HG02943 (cell line): ENCODE measurements at regions not wholly inside any gene's neighbourhood (a gene's known extent, or its start where the extent isn't known, plus 50 kb on each side); places are given as distances from the start of the nearest gene placed in this dataset.
A peak's percentile ranks its signal among the peaks of the same experiment; 100 is the strongest.
"Not testable (repeated sequence)": the region's sequence is repeated elsewhere in the genome, so short reads cannot be mapped to it uniquely, and the experiment has no call there.

Source experiments
- ATAC-seq: cut with Tn5 transposase; IDR thresholded peaks from one replicate; pipeline ENCODE4 v1.9.1; 2021; ENCODE audit warnings: mild to moderate bottlenecking, low read depth, moderate library complexity; ENCODE audit not compliant: unreplicated experiment

DNA sequence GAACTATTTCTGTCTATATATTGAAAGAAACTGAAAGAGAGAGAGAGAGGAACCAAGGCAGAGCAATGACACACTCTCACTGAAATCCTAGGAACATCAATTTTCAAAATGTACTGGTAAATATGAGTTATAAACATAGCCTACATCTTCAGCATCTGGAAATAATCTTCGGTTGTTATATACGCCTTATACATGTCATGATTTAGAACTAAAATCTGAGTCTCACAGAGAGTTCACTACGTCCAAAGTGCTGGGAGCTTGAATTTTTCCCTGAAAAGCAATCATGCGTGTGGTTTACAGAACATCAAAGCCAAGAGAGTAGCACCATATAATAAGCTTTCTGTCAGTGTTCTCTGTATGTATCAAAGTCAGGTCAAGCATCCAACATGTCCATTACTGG lies 420.0 kb upstream of the CBLB start:
- ATAC-seq: no peak

- ATAC-seq: no peak
These were observed 421.6 kb upstream of the CBLB start for GRCh38 chr3:106290304-106290997.

DNA sequence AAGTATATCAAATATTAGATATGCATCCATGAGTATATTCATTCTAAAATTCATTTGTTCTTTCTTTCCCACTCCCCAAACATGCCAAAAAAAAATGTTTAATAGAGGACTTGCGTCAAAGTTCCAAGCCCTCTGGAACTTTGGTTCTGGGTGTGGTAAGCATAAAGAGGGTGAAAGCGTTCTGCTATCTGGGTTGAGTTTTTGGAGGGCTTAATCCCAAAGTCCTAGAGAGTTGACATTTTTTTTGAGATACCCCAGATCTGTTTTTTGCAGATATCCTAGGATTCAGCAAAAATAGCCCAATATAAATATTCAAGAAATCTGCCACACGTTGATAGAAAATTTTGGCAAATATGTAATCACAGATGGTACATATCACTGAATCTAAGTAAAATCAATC lies 424.3 kb upstream of the CBLB start:
- ATAC-seq: no peak

DNA sequence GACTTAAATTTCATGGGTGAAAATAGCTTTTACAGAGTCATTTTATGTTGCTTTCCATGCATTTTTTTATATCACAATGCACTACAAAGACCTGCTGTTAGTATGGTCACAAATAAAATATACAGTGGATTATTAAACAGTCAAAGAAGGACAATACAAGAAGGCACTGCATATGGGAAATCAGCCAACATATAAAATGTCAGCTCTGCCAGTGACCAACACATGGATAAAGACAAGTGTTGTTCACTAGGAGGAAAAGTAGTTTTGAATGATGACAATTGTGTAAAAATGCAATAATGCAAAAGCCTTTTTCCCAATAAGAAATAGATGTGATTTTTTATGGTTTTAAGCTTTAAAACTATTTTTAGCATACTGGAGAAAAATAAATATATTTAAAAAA lies 425.3 kb upstream of the CBLB start:
- no peak for ATAC-seq

GRCh38 chr3:106296062-106296461 lies 427.2 kb upstream of the CBLB start:
- ATAC-seq: no peak

GRCh38 chr3:106299300-106300098 lies 430.7 kb upstream of the CBLB start:
- ATAC-seq: peak; percentile 49

GRCh38 chr3:106302451-106303221 lies 433.8 kb upstream of the CBLB start:
- peak; percentile 90 for ATAC-seq

GRCh38 chr3:106303766-106304165 lies 435.0 kb upstream of the CBLB start:
- no peak for ATAC-seq

DNA sequence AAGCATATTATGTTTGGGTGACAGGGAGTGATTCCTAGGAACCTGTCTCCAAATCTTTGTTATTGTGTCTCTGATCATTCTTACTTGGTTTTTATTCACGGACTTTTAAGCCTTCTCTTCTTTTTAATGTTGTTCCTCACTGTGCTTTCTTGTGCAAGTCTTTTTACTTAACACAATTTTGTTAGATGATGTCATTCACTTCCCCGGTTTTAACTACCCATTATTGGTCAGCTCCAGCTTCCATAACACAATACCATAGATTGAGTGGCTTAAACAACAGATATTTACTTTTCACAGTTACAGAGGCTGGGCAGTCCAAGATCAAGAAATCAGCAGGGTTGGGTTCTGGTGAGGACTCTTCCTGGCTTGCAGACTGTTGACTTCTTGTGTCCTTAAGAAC lies 436.3 kb upstream of the CBLB start:
- ATAC-seq: no peak

DNA sequence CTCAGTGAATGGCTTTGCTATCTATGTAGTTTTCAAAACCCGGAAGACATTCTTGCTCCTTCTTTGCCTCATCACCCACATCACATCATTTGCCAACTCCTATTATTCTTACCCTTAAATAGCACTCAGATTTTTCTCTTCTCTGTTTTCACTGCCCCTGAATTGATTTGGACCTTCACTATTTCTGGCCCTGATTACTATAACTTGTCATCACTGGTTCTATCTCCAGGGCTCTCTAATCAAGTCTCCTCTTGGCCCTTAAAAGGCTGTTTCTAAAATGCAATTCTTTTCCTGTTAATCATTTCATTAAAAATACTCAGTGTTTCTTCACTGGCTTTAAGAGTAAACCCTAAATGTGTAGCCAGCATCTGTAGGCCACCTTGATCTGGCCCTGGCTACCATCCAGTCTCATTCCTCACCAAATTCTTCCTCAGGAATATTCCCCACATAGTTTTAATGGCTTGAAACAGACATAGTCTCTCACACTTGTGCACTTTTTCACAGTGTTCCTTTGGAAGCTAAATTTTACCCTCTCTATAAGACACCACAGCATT lies 437.1 kb upstream of the CBLB start:
- no peak for ATAC-seq

GRCh38 chr3:106309274-106309673 lies 440.5 kb upstream of the CBLB start:
- no peak for ATAC-seq

GRCh38 chr3:106309798-106310197 lies 441.0 kb upstream of the CBLB start:
- ATAC-seq: not testable (repeated sequence)

DNA sequence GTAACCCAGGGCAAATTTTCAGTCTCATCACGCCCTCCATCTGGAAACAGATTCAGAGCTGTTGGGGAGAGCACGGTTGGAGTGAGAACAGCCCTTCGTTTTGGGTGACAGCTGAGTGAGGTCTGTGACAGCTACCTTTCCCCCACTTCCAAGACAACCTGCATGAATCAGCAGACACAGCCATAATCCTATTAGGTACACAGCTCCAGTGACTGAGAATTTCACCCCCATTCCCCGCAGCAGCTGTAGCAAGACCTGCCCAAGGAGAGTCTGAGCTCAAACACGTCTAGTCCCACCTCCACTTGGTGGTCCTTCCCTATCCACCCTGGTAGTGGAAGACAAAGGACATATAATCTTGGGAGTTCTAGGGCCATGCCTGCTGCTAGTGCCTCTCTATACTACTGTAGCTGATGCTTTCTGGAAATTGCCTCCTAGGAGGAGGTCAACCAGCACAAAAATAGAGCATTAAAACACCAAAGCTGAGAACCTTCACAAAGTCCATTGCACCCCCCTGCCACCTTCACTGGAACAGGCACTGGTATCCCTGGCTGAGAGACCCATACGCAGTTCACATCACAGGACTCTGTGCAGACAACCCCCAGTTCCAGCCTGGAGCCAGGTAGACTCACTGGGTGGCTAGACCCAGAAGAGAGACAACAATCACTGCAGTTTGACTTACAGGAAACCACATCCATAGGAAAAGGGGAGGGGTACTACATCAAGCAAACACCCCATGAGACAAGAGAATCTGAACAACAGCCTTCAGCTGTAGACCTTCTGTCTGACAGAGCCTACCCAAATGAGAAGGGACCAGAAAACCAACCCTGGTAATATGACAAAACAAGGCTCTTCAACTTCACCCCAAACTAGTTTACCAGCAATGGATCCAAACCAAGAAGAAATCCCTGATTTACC lies 448.6 kb upstream of the CBLB start:
- no peak for ATAC-seq

- ATAC-seq: not testable (repeated sequence)
These were observed 452.6 kb upstream of the CBLB start for GRCh38 chr3:106321438-106321837.

DNA sequence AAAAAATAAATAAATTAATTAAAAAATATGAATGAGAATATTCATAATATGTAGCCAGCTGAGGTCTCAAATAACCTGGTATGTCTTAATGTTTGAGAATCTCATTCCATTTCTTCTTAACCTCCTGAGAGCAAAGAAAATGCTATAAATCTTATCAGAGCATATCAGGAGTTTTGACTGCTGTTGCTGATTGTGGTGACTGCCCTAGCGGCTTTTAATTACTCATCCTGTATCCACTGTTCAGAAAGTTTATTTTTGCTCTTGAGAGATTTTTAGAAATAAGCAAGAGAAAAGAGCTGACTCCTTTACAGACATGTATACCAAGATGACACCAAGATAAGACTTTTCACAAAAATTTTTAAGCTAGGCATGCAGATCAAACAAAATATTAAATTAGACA lies 454.8 kb upstream of the CBLB start:
- ATAC-seq: no peak

DNA sequence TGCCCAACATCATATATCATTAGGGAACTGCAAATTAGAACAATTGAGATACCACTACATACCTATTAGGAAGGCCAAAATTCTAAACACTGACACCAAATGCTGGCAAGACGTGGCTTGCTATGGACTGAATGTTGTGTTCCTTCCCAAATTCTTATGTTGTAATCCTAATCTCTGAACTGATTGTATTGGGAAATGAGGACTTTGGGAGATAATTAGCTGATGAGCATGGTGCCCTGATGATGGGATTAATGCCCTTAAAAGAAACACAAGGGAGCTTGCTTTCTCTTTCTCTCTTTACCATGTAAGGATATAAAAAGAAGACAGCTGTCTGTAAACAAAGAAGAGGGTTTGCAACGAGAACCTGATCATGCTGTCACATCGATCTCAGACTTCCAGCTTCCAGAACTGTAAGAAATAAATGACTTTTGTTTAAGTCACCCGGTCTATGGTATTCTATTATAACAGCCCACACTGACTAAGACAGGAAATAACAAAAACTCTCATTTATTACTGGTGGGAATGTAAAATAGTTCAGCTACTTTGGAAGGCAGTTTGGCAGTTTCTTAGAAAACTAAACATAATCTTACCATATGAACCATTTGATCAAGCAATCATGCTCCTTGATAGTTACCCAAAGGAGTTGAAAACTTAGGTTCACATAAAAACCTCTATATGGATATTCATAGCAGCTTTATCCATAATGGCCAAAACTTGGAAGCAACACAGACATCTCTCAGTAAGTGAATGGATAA lies 458.3 kb upstream of the CBLB start:
- ATAC-seq: no peak

DNA sequence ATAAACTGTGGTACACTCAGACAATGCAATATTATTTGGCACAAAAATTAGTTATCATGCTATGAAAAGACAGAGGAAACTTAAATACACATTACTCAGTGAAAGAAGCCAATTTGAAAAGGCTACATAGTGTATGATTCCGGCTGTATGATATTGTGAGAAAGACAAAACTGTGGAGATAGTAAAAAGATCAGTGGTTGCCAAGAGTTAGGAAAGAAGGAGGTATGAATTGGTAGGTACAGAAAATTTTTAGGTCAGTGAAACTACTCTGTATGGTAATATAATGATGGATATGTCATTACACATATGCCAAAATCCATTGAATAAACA lies 458.8 kb upstream of the CBLB start:
- ATAC-seq: no peak

- ATAC-seq: no peak
These were observed 459.4 kb upstream of the CBLB start for GRCh38 chr3:106328224-106328623.

DNA sequence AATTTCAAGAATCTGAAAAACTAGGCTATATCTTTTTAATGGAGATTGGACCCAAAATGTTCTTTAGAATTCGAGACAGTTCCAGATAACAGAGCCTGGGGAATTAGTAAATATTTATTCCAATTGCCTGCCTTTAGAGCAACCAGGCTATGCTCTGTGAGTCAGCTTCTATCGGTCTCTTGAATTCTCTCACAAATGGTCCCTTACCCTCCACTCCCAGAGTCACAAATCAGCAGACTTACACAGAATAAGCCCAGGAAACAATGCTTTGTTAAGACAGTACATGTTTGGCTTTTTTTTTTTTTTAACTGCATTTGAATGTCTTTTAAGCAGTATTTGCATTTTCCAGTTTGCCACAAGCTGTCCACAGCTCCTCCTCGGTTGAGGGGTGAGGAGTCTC lies 460.7 kb upstream of the CBLB start:
- ATAC-seq: no peak
